ENCODE measurements at regions not wholly inside any gene's neighbourhood (a gene's known extent, or its start where the extent isn't known, plus 50 kb on each side); places are given as distances from the start of the nearest gene placed in this dataset.

DNA sequence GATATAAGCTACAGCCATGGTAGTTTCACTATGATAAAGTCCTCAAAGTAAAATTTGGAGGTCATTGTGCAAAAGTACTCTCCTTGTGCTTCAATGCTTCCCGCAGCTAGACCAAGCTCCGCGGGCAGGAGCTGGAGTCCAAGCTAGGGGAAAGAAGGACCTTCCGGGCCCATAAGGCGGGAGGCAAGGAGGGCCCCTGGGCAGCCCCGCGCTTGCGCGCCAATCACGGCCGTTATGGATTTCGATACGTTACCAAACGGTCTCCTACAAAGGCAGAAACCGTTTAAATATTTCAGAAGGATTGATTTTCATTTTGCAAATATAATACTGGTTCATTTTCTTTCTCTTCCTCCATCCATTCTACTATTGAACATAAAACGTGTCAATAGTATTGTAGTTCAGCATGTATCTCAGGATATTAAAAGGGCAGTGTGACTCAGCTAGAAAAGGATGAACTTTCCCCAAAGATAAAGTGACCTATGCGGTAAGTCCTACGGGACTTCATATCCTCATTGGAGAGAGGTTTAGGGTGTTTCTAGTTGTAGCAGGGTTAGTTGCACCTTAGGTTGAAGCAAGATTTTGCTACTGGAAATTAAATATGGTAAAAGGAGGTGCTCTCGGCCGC is 128.0 kb downstream of the KIF20B start:
- Histone ChIP-seq H3K4me1 (ENCODE audit: insufficient read depth, low read length) (no peaks in the 10 kb centered on the region), H3K4me3 (ENCODE audit: low read depth in 1 of 2, low read length in 2 of 2) (no peak overlapping the region), H3K9ac (ENCODE audit: low read length) (no peak overlapping the region), H3K9me3 (ENCODE audit: low read length) (no peaks in the 10 kb centered on the region), H3K36me3 (ENCODE audit: insufficient read depth, low read length) (no peaks in the 10 kb centered on the region), H3K27ac (ENCODE audit: low read depth, low read length) (no peak overlapping the region), H3K27me3 (ENCODE audit: control insufficient read depth in 1 of 2, insufficient read depth in 2 of 2, low read length in 2 of 2) (no peaks in the 10 kb centered on the region)

DNA sequence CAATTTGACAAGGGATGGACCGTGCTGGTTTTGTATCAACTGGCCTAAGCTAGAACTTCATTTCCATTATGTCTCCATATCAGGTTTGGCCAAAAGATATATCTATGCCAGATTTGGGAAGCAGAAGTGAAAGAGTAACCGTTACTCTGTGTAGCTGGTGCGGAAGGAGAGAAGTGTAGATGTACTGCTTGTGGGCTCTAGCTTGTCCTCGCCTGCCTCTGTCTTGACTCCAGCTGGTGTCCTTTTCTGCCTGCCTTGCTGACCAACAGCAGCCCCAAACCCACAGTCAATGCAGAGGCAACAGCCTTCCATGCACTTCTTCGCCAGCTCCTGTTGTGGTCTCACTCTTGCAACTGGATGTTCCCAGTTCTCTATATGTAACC is 128.5 kb downstream of the KIF20B start:
- Histone ChIP-seq H3K4me3 (ENCODE audit: low read depth in 1 of 2, low read length in 2 of 2) (no peak overlapping the region), H3K27me3 (ENCODE audit: control insufficient read depth in 1 of 2, insufficient read depth in 2 of 2, low read length in 2 of 2) (no peaks in the 10 kb centered on the region), H3K27ac (ENCODE audit: low read depth, low read length) (no peak overlapping the region), H3K9ac (ENCODE audit: low read length) (no peak overlapping the region), H3K9me3 (ENCODE audit: low read length) (no peaks in the 10 kb centered on the region), H3K4me1 (ENCODE audit: insufficient read depth, low read length) (no peaks in the 10 kb centered on the region), H3K36me3 (ENCODE audit: insufficient read depth, low read length) (no peaks in the 10 kb centered on the region)

GRCh38 chr10:89830624-89831023 is 129.2 kb downstream of the KIF20B start:
- H3K27ac ChIP-seq (ENCODE audit: low read depth, low read length): no peak overlapping the region
- H3K4me1 ChIP-seq (ENCODE audit: insufficient read depth, low read length): no peaks in the 10 kb centered on the region
- H3K9me3 ChIP-seq (ENCODE audit: low read length): no peaks in the 10 kb centered on the region
- no peak overlapping the region for H3K4me3 ChIP-seq (ENCODE audit: low read depth in 1 of 2, low read length in 2 of 2)
- H3K36me3 ChIP-seq (ENCODE audit: insufficient read depth, low read length): no peaks in the 10 kb centered on the region
- no peaks in the 10 kb centered on the region for H3K27me3 ChIP-seq (ENCODE audit: control insufficient read depth in 1 of 2, insufficient read depth in 2 of 2, low read length in 2 of 2)
- no peak overlapping the region for H3K9ac ChIP-seq (ENCODE audit: low read length)

GRCh38 chr10:89836840-89837164 is 135.4 kb downstream of the KIF20B start:
- peak overlapping the region; percentile 71 to 91 for H3K4me3 ChIP-seq (ENCODE audit: low read depth in 1 of 2, low read length in 2 of 2)
- no peaks in the 10 kb centered on the region for H3K27me3 ChIP-seq (ENCODE audit: control insufficient read depth in 1 of 2, insufficient read depth in 2 of 2, low read length in 2 of 2)
- H3K9me3 ChIP-seq (ENCODE audit: low read length): no peaks in the 10 kb centered on the region
- H3K36me3 ChIP-seq (ENCODE audit: insufficient read depth, low read length): no peaks in the 10 kb centered on the region
- H3K27ac ChIP-seq (ENCODE audit: low read depth, low read length): peak overlapping the region; percentile 53
- H3K9ac ChIP-seq (ENCODE audit: low read length): peak overlapping the region; percentile 9
- peaks cover 4% of the 10 kb centered on the region for H3K4me1 ChIP-seq (ENCODE audit: insufficient read depth, low read length)

GRCh38 chr10:89837165-89838043 is 136.0 kb downstream of the KIF20B start:
- Histone ChIP-seq H3K4me3 (ENCODE audit: low read depth in 1 of 2, low read length in 2 of 2) (peak overlapping the region; percentile 71 to 91), H3K36me3 (ENCODE audit: insufficient read depth, low read length) (no peaks in the 10 kb centered on the region), H3K27ac (ENCODE audit: low read depth, low read length) (peak overlapping the region; percentile 53), H3K27me3 (ENCODE audit: control insufficient read depth in 1 of 2, insufficient read depth in 2 of 2, low read length in 2 of 2) (no peaks in the 10 kb centered on the region), H3K9ac (ENCODE audit: low read length) (peak overlapping the region; percentile 9), H3K9me3 (ENCODE audit: low read length) (no peaks in the 10 kb centered on the region), H3K4me1 (ENCODE audit: insufficient read depth, low read length) (peaks cover 4% of the 10 kb centered on the region)

- Histone ChIP-seq H3K36me3 (ENCODE audit: insufficient read depth, low read length) (no peaks in the 10 kb centered on the region), H3K27me3 (ENCODE audit: control insufficient read depth in 1 of 2, insufficient read depth in 2 of 2, low read length in 2 of 2) (no peaks in the 10 kb centered on the region), H3K9ac (ENCODE audit: low read length) (peak overlapping the region; percentile 9), H3K4me1 (ENCODE audit: insufficient read depth, low read length) (peaks cover 4% of the 10 kb centered on the region), H3K9me3 (ENCODE audit: low read length) (no peaks in the 10 kb centered on the region), H3K4me3 (ENCODE audit: low read depth in 1 of 2, low read length in 2 of 2) (peak overlapping the region; percentile 71 to 91), H3K27ac (ENCODE audit: low read depth, low read length) (peak overlapping the region; percentile 45)
Observed at GRCh38 chr10:89838044-89838615, 136.7 kb downstream of the KIF20B start.

- Histone ChIP-seq H3K27ac (ENCODE audit: low read depth, low read length) (no peak overlapping the region), H3K4me1 (ENCODE audit: insufficient read depth, low read length) (no peaks in the 10 kb centered on the region), H3K36me3 (ENCODE audit: insufficient read depth, low read length) (no peaks in the 10 kb centered on the region), H3K9ac (ENCODE audit: low read length) (no peak overlapping the region), H3K9me3 (ENCODE audit: low read length) (no peaks in the 10 kb centered on the region), H3K4me3 (ENCODE audit: low read depth in 1 of 2, low read length in 2 of 2) (no peak overlapping the region), H3K27me3 (ENCODE audit: control insufficient read depth in 1 of 2, insufficient read depth in 2 of 2, low read length in 2 of 2) (no peaks in the 10 kb centered on the region)
Observed at GRCh38 chr10:89845541-89846280, 144.3 kb downstream of the KIF20B start.

GRCh38 chr10:89846281-89846630 is 144.9 kb downstream of the KIF20B start:
- H3K27me3 ChIP-seq (ENCODE audit: control insufficient read depth in 1 of 2, insufficient read depth in 2 of 2, low read length in 2 of 2): no peaks in the 10 kb centered on the region
- no peak overlapping the region for H3K27ac ChIP-seq (ENCODE audit: low read depth, low read length)
- H3K9ac ChIP-seq (ENCODE audit: low read length): no peak overlapping the region
- no peaks in the 10 kb centered on the region for H3K9me3 ChIP-seq (ENCODE audit: low read length)
- H3K36me3 ChIP-seq (ENCODE audit: insufficient read depth, low read length): no peaks in the 10 kb centered on the region
- H3K4me3 ChIP-seq (ENCODE audit: low read depth in 1 of 2, low read length in 2 of 2): no peak overlapping the region
- no peaks in the 10 kb centered on the region for H3K4me1 ChIP-seq (ENCODE audit: insufficient read depth, low read length)

DNA sequence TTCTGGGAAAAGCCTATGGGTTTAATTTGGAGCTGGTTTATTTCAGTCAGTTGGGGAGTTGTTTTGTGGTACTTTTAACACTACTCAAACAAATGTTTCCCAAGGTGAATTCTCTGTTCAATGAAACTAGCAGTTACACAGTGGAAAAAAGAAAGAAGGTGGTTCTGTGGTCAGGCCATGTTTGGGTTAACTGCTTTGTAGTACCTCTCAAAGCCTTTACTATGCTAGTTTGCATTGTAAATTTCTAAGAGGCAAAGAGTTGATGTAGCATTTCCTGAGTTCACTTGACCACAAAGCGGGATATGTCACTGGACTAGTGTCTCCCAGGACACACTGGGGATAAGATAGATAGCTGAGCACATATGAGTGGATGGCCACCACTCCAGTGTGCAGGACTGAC is 145.4 kb downstream of the KIF20B start:
- Histone ChIP-seq H3K9me3 (ENCODE audit: low read length) (no peaks in the 10 kb centered on the region), H3K27ac (ENCODE audit: low read depth, low read length) (no peak overlapping the region), H3K9ac (ENCODE audit: low read length) (no peak overlapping the region), H3K4me3 (ENCODE audit: low read depth in 1 of 2, low read length in 2 of 2) (no peak overlapping the region), H3K4me1 (ENCODE audit: insufficient read depth, low read length) (no peaks in the 10 kb centered on the region), H3K36me3 (ENCODE audit: insufficient read depth, low read length) (no peaks in the 10 kb centered on the region), H3K27me3 (ENCODE audit: control insufficient read depth in 1 of 2, insufficient read depth in 2 of 2, low read length in 2 of 2) (no peaks in the 10 kb centered on the region)

DNA sequence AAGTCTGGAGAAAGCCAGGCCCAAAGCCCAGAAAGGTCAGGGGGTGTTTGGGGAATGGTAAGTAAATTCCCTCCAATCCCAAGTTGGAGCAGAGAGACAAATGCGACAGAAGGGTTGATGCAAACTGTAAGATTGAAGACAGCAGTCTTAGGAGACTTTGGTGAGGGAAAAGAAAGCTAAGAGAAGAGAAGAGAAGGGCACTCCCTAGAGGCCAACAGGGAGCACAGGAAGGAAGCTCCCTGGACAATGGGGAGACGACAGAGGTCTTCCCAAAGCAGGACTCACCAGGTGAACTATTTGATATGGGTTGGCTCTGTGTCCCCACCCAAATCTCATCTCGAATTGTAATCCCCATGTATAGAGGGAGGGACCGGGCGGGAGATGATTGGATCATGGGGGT is 151.5 kb downstream of the KIF20B start:
- no peak overlapping the region for H3K27ac ChIP-seq (ENCODE audit: low read depth, low read length)
- H3K9me3 ChIP-seq (ENCODE audit: low read length): no peaks in the 10 kb centered on the region
- no peaks in the 10 kb centered on the region for H3K27me3 ChIP-seq (ENCODE audit: control insufficient read depth in 1 of 2, insufficient read depth in 2 of 2, low read length in 2 of 2)
- H3K4me3 ChIP-seq (ENCODE audit: low read depth in 1 of 2, low read length in 2 of 2): no peak overlapping the region
- no peaks in the 10 kb centered on the region for H3K4me1 ChIP-seq (ENCODE audit: insufficient read depth, low read length)
- no peaks in the 10 kb centered on the region for H3K36me3 ChIP-seq (ENCODE audit: insufficient read depth, low read length)
- H3K9ac ChIP-seq (ENCODE audit: low read length): no peak overlapping the region

GRCh38 chr10:89853781-89854191 is 152.4 kb downstream of the KIF20B start:
- Histone ChIP-seq H3K27ac (ENCODE audit: low read depth, low read length) (no peak overlapping the region), H3K4me3 (ENCODE audit: low read depth in 1 of 2, low read length in 2 of 2) (no peak overlapping the region), H3K4me1 (ENCODE audit: insufficient read depth, low read length) (no peaks in the 10 kb centered on the region)

More at GRCh38 chr10:89853781-89854191, 152.4 kb downstream of the KIF20B start:
- H3K36me3 ChIP-seq (ENCODE audit: insufficient read depth, low read length): no peaks in the 10 kb centered on the region
- H3K9me3 ChIP-seq (ENCODE audit: low read length): no peaks in the 10 kb centered on the region
- no peaks in the 10 kb centered on the region for H3K27me3 ChIP-seq (ENCODE audit: control insufficient read depth in 1 of 2, insufficient read depth in 2 of 2, low read length in 2 of 2)
- no peak overlapping the region for H3K9ac ChIP-seq (ENCODE audit: low read length)
